Ishikawa (cell line): ENCODE measurements at regions not wholly inside any gene's neighbourhood (a gene's known extent, or its start where the extent isn't known, plus 50 kb on each side); places are given as distances from the start of the nearest gene placed in this dataset.

Source experiments
- CEBPB ChIP-seq: IDR thresholded peaks from 2 replicates; pipeline ENCODE4 v1.6.1; 2012
- EP300 ChIP-seq: IDR thresholded peaks from 2 replicates; pipeline ENCODE4 v1.6.1; 2012; ENCODE audit warnings: borderline replicate concordance
- FOXM1 ChIP-seq: IDR thresholded peaks from 2 replicates; pipeline ENCODE4 v1.6.1; 2012; ENCODE audit warnings: low read depth, borderline replicate concordance
- MAX ChIP-seq: IDR thresholded peaks from 2 replicates; pipeline ENCODE4 v1.6.1; 2012
- NFIC ChIP-seq: IDR thresholded peaks from 2 replicates; pipeline ENCODE4 v1.6.1; 2012
- RAD21 ChIP-seq: IDR thresholded peaks from 2 replicates; pipeline ENCODE4 v1.6.1; 2012; ENCODE audit warnings: low read depth
- REST ChIP-seq: IDR thresholded peaks from 2 replicates; pipeline ENCODE4 v1.6.1; 2012; ENCODE audit warnings: low read depth, mild to moderate bottlenecking
- TAF1 ChIP-seq: IDR thresholded peaks from 2 replicates; pipeline ENCODE4 v1.6.1; 2012; ENCODE audit warnings: low read depth, mild to moderate bottlenecking

GRCh38 chr2:200136655-200137054 lies 169.8 kb upstream of the SPATS2L start:
- TF ChIP-seq MAX (no peak), EP300 (no peak), NFIC (no peak), RAD21 (no peak), FOXM1 (no peak), REST (no peak), CEBPB (no peak), TAF1 (no peak)
